ENCODE measurements at regions not wholly inside any gene's neighbourhood (a gene's known extent, or its start where the extent isn't known, plus 50 kb on each side); places are given as distances from the start of the nearest gene placed in this dataset.

- no peak for TF ChIP-seq CTCF (tag by site-specific recombination; IDR thresholded peaks at IDR 0.05)
- TF ChIP-seq ZBTB21 (tag by site-specific recombination; IDR thresholded peaks at IDR 0.05), result no peak
- no peak for TF ChIP-seq HOXD13 (CRISPR knock-in tag; IDR thresholded peaks at IDR 0.05; ENCODE audit: borderline replicate concordance)
- TF ChIP-seq KLF9 (tag by site-specific recombination; IDR thresholded peaks at IDR 0.05; ENCODE audit: low read depth), result no peak
- TF ChIP-seq ZNF174 (tag by site-specific recombination; IDR thresholded peaks at IDR 0.05), result no peak
- no peak for TF ChIP-seq TSHZ1 (tag by site-specific recombination; IDR thresholded peaks at IDR 0.05; ENCODE audit: borderline replicate concordance)
Measured at GRCh38 chr1:60423146-60423780, 349.7 kb upstream of the C1orf87 start.

All from HEK293 (cell line).